DND-41 (cell line): ENCODE measurements at regions not wholly inside any gene's neighbourhood (a gene's known extent, or its start where the extent isn't known, plus 50 kb on each side); places are given as distances from the start of the nearest gene placed in this dataset.

Source experiments
- ATAC-seq: fragments of 200-7000 bp; cut with Tn5 transposase; 3 replicates; pipeline ENCODE4 v1.9.1; 2021; ENCODE audit warnings: low read depth; ENCODE audit not compliant: insufficient read depth
- DNase-seq: peaks from one replicate; pipeline ENCODE4 v3.0.0-alpha.2; 2020
- H2AFZ ChIP-seq: 2 replicates; pipeline ENCODE4 v1.6.0; 2012; ENCODE audit warnings: low read depth, low read length
- H3K27ac ChIP-seq: 2 replicates; pipeline ENCODE4 v1.5.1; 2012; ENCODE audit warnings: low read length, inconsistent platforms
- H3K27me3 ChIP-seq: fragments of 200-600 bp; sonication (generic); 2 replicates; pipeline ENCODE4 v1.6.0; 2012; ENCODE audit warnings: low read length, mild to moderate bottlenecking, inconsistent platforms; ENCODE audit not compliant: insufficient read depth, poor library complexity
- H3K36me3 ChIP-seq: 2 replicates; pipeline ENCODE4 v1.5.1; 2012; ENCODE audit warnings: low read length, inconsistent platforms; ENCODE audit not compliant: insufficient read depth
- H3K4me1 ChIP-seq: 2 replicates; pipeline ENCODE4 v1.5.1; 2012; ENCODE audit warnings: mild to moderate bottlenecking, low read length; ENCODE audit not compliant: insufficient read depth
- H3K4me2 ChIP-seq: 2 replicates; pipeline ENCODE4 v1.6.0; 2012; ENCODE audit warnings: mild to moderate bottlenecking, moderate library complexity, low read length, inconsistent platforms; ENCODE audit not compliant: insufficient read depth
- H3K4me3 ChIP-seq, 2 experiments: fragments of 200-600 bp in 1 of 2; shearing (Covaris generic) in 1 of 2; 2 replicates each; pipeline ENCODE4 v1.5.1; 2012 to 2016; ENCODE audit warnings: inconsistent platforms in 2 of 2, low read length in 2 of 2, mild to moderate bottlenecking in 2 of 2, low read depth in 1 of 2, moderate library complexity in 1 of 2
- H3K79me2 ChIP-seq: 2 replicates; pipeline ENCODE4 v1.6.0; 2012; ENCODE audit warnings: low read length, inconsistent platforms; ENCODE audit not compliant: insufficient read depth
- H3K9ac ChIP-seq: 2 replicates; pipeline ENCODE4 v1.6.0; 2012; ENCODE audit warnings: low read depth, mild to moderate bottlenecking, inconsistent platforms, low read length, moderate library complexity
- H3K9me3 ChIP-seq: 2 replicates; pipeline ENCODE4 v1.5.1; 2012; ENCODE audit warnings: low read length, moderate library complexity, mild to moderate bottlenecking, inconsistent platforms; ENCODE audit not compliant: insufficient read depth, severe bottlenecking
- H4K20me1 ChIP-seq: 2 replicates; pipeline ENCODE4 v1.6.0; 2012; ENCODE audit warnings: low read length; ENCODE audit not compliant: insufficient read depth
- CTCF ChIP-seq: IDR thresholded peaks from 2 replicates; pipeline ENCODE4 v1.5.1; 2012; ENCODE audit warnings: borderline replicate concordance, low read length, moderate library complexity, mild to moderate bottlenecking; ENCODE audit not compliant: poor library complexity, severe bottlenecking; ENCODE audit errors: extremely low read depth
- EZH2 ChIP-seq: IDR thresholded peaks from 3 replicates; pipeline ENCODE4 v1.6.1; 2012; ENCODE audit warnings: borderline replicate concordance, low read depth, mild to moderate bottlenecking, moderate library complexity, low read length, inconsistent platforms; ENCODE audit not compliant: severe bottlenecking

- Histone ChIP-seq H3K27ac (no peak overlapping the region), H3K36me3 (no peaks in the 10 kb centered on the region), H3K4me1 (no peaks in the 10 kb centered on the region), H3K4me3 (no peak overlapping the region), H3K4me2 (no peak overlapping the region), H3K27me3 (peaks cover 13% of the 10 kb centered on the region), H3K79me2 (no peaks in the 10 kb centered on the region), H2AFZ (no peak overlapping the region), H3K9me3 (no peaks in the 10 kb centered on the region), H4K20me1 (no peaks in the 10 kb centered on the region), H3K9ac (no peak overlapping the region)
- TF ChIP-seq CTCF: no peak
- no peak for TF ChIP-seq EZH2
- no peak for ATAC-seq
- no peak for DNase-seq
These were observed 247.9 kb downstream of the FOXD2 start for GRCh38 chr1:47685763-47686066.

- TF ChIP-seq CTCF (no peak), EZH2 (no peak)
- no peak overlapping the region for H3K27ac ChIP-seq
These were observed 249.1 kb downstream of the FOXD2 start for GRCh38 chr1:47686731-47687630.

GRCh38 chr1:47687631-47688460 lies 250.0 kb downstream of the FOXD2 start:
- Histone ChIP-seq H3K4me3 (no peak overlapping the region), H3K79me2 (no peaks in the 10 kb centered on the region), H3K27me3 (peaks cover 13% of the 10 kb centered on the region), H3K9me3 (no peaks in the 10 kb centered on the region), H3K27ac (no peak overlapping the region), H3K4me1 (no peaks in the 10 kb centered on the region), H3K36me3 (no peaks in the 10 kb centered on the region), H3K4me2 (no peak overlapping the region), H2AFZ (no peak overlapping the region), H3K9ac (no peak overlapping the region), H4K20me1 (no peaks in the 10 kb centered on the region)
- no peak for TF ChIP-seq CTCF
- TF ChIP-seq EZH2: no peak
- no peak for ATAC-seq
- no peak for DNase-seq

More at GRCh38 chr1:47686731-47687630, 249.1 kb downstream of the FOXD2 start:
- Histone ChIP-seq H3K4me3 (no peak overlapping the region), H3K27me3 (peaks cover 13% of the 10 kb centered on the region), H3K4me1 (no peaks in the 10 kb centered on the region), H3K4me2 (no peak overlapping the region), H4K20me1 (no peaks in the 10 kb centered on the region), H2AFZ (no peak overlapping the region), H3K36me3 (no peaks in the 10 kb centered on the region), H3K79me2 (no peaks in the 10 kb centered on the region), H3K9me3 (no peaks in the 10 kb centered on the region), H3K9ac (no peak overlapping the region)
- DNase-seq (no peak), ATAC-seq (no peak)
